GM15510 (cell line): ENCODE measurements at regions not wholly inside any gene's neighbourhood (a gene's known extent, or its start where the extent isn't known, plus 50 kb on each side); places are given as distances from the start of the nearest gene placed in this dataset.

Source experiments
- POLR2A ChIP-seq: IDR thresholded peaks from 3 replicates; pipeline ENCODE4 v1.6.1; 2011; ENCODE audit warnings: borderline replicate concordance; ENCODE audit not compliant: insufficient read length; ENCODE audit errors: extremely low read depth

GRCh38 chr11:116459185-116460045 lies 313.4 kb downstream of the BUD13 start:
- no peak for TF ChIP-seq POLR2A

GRCh38 chr11:116458546-116458945 lies 314.2 kb downstream of the BUD13 start:
- TF ChIP-seq POLR2A = no peak

- no peak for TF ChIP-seq POLR2A
These were observed 315.3 kb downstream of the BUD13 start for GRCh38 chr11:116457336-116458007.

GRCh38 chr11:116454951-116455350 lies 317.8 kb downstream of the BUD13 start:
- no peak for TF ChIP-seq POLR2A

GRCh38 chr11:116454020-116454645 lies 318.7 kb downstream of the BUD13 start:
- TF ChIP-seq POLR2A = no peak

GRCh38 chr11:116452461-116452860 lies 320.3 kb downstream of the BUD13 start:
- TF ChIP-seq POLR2A = no peak

GRCh38 chr11:116449522-116449921 lies 323.3 kb downstream of the BUD13 start:
- no peak for TF ChIP-seq POLR2A

- no peak for TF ChIP-seq POLR2A
These were observed 326.5 kb downstream of the BUD13 start for GRCh38 chr11:116446048-116446941.

- TF ChIP-seq POLR2A = no peak
These were observed 327.4 kb downstream of the BUD13 start for GRCh38 chr11:116445108-116446047.

- TF ChIP-seq POLR2A = no peak
These were observed 330.5 kb downstream of the BUD13 start for GRCh38 chr11:116442238-116442752.

- TF ChIP-seq POLR2A = no peak
These were observed 333.5 kb downstream of the BUD13 start for GRCh38 chr11:116439361-116439677.

- TF ChIP-seq POLR2A = no peak
These were observed 334.0 kb downstream of the BUD13 start for GRCh38 chr11:116438651-116439360.

GRCh38 chr11:116434986-116435385 lies 337.8 kb downstream of the BUD13 start:
- no peak for TF ChIP-seq POLR2A
